Activated T-cell treated with anti-CD3 and anti-CD28 coated beads for 1 hour (primary cell): ENCODE measurements at regions not wholly inside any gene's neighbourhood (a gene's known extent, or its start where the extent isn't known, plus 50 kb on each side); places are given as distances from the start of the nearest gene placed in this dataset.
"Not testable (repeated sequence)": the region's sequence is repeated elsewhere in the genome, so short reads cannot be mapped to it uniquely, and the experiment has no call there.

Experiments
- DNase-seq: peaks from one replicate; pipeline ENCODE4 v3.0.0-alpha.2; 2020; ENCODE audit warnings: low read depth

- DNase-seq, result no peak
These were observed 97.0 kb upstream of the MAN1A1 start for GRCh38 chr6:119446609-119447008.

- no peak for DNase-seq
These were observed 96.6 kb upstream of the MAN1A1 start for GRCh38 chr6:119446115-119446554.

GRCh38 chr6:119445666-119446065, 96.1 kb upstream of the MAN1A1 start:
- no peak for DNase-seq

- DNase-seq, result no peak
These were observed 95.3 kb upstream of the MAN1A1 start for GRCh38 chr6:119444642-119445557.

- no peak for DNase-seq
These were observed 94.6 kb upstream of the MAN1A1 start for GRCh38 chr6:119443993-119444641.

GRCh38 chr6:119442776-119443184, 93.2 kb upstream of the MAN1A1 start:
- no peak for DNase-seq

GRCh38 chr6:119440953-119441352, 91.4 kb upstream of the MAN1A1 start:
- DNase-seq, result no peak

GRCh38 chr6:119436583-119436982, 87.0 kb upstream of the MAN1A1 start:
- no peak for DNase-seq

GRCh38 chr6:119431799-119432198, 82.2 kb upstream of the MAN1A1 start:
- no peak for DNase-seq

- DNase-seq, result no peak
These were observed 81.2 kb upstream of the MAN1A1 start for GRCh38 chr6:119430805-119431204.

GRCh38 chr6:119428633-119429032, 79.1 kb upstream of the MAN1A1 start:
- DNase-seq, result no peak

- DNase-seq, result no peak
These were observed 77.1 kb upstream of the MAN1A1 start for GRCh38 chr6:119426619-119427018.

GRCh38 chr6:119423996-119424395, 74.4 kb upstream of the MAN1A1 start:
- no peak for DNase-seq

GRCh38 chr6:119418084-119418483, 68.5 kb upstream of the MAN1A1 start:
- not testable (repeated sequence) for DNase-seq

- DNase-seq, result no peak
These were observed 57.6 kb upstream of the MAN1A1 start for GRCh38 chr6:119407156-119407555.

- not testable (repeated sequence) for DNase-seq
These were observed 55.6 kb upstream of the MAN1A1 start for GRCh38 chr6:119405114-119405513.
